HG02852 (cell line): ENCODE measurements at regions not wholly inside any gene's neighbourhood (a gene's known extent, or its start where the extent isn't known, plus 50 kb on each side); places are given as distances from the start of the nearest gene placed in this dataset.
"Not testable (repeated sequence)": the region's sequence is repeated elsewhere in the genome, so short reads cannot be mapped to it uniquely, and the experiment has no call there.

Source experiments
- ATAC-seq: cut with Tn5 transposase; IDR thresholded peaks from one replicate; pipeline ENCODE4 v1.9.1; 2021; ENCODE audit warnings: mild to moderate bottlenecking, moderate library complexity; ENCODE audit not compliant: unreplicated experiment

DNA sequence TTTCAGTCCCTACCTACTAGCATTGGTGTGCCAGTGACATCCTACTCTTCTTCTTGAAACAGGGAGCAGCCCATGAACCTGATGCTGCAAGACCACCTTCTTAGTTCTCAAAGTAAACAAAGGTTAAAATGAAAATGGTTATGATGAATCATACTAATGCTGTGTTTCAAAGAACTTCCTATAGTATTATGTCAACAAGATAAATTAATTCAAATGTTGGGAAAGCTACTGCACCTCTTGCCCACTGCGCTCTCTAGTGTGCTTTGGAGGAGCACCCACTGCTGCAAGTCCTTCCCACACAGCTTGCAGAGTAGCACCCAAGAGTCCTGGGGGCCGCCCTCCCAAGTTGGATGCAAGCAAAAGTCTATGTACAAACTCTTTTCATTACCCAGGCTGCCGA is 81.1 kb downstream of the CD200R1L start:
- ATAC-seq: no peak

DNA sequence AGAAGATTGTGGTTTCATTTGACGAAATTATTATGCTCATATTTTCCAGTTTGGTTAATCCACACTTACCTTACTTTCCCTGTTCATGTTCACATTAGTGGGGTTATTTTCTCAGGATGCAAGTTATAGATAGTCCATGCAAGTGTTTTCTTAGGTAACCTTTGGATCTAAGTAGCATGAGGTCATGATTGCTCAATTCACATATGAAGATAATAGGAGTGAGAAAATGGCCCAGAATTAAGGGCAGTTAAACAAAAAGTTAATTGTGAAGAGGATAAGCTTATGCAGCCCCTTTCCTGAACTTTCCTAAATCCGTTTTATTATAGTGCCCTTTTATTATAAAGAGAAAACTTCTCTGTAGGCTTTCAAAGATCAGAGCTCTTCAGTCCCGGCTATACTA is 83.4 kb downstream of the CD200R1L start:
- no peak for ATAC-seq

DNA sequence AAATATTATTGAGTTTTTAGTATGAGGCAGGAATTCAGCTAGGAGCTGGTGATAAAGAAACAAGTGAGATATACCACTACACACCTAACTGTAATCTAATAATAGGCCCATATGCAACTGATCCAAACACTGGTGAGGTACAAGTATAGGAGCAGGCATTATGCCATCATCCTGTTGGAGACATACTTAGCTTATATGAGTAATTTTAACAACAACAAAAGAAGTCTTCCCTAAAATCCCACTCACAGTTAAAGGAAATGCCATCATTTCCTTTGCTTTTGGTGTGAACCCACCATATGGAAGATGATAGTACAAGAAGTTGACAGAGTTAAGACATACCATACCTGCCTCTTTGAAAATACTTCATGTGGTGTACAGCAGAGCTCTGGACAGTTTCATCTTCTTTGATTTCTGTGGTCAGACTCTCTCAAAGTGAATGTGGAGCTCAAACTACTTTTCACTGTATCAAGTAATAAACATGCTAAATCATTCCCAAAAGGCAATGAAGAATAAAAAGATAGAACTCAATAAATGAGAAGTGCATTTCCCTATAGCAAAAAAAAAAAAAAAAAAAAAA is 85.5 kb downstream of the CD200R1L start:
- ATAC-seq: no peak

DNA sequence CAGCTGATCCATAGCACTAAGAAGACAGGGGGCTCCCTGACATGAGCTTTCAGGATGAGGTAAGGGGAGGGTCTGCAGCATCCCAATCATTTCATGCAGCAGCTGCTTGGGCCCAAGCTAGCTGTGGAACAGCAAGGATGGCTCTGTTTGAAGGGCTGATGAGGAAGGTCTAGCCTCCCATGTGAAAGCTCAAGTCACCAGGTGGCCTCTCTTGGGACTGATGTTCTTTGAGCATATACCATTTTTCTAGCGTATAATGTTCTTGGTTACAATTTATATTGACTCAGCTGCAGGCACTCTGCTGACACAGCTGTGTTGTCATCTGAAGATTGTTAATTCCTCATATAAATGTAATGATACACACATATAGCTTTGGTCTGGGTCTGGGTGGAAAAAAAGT is 87.0 kb downstream of the CD200R1L start:
- ATAC-seq: no peak

DNA sequence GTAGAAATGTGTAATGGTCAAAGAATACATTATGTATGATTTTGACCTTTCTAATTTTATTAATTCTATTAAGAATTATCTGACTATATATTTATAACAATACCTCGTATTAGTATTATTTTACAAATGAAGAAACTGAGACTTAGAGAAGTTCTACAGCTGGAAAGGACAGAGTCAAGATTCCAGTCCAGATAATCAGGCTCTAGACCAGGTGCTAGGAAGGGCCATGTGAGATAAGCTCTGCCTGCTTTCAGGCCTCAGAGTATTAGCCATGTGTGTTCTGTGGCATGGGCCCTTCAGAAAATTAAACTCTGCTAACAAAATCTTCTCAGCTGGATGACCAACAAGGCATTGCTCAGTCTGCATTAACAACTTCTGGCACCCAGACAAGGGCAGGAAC is 87.5 kb downstream of the CD200R1L start:
- ATAC-seq: no peak

DNA sequence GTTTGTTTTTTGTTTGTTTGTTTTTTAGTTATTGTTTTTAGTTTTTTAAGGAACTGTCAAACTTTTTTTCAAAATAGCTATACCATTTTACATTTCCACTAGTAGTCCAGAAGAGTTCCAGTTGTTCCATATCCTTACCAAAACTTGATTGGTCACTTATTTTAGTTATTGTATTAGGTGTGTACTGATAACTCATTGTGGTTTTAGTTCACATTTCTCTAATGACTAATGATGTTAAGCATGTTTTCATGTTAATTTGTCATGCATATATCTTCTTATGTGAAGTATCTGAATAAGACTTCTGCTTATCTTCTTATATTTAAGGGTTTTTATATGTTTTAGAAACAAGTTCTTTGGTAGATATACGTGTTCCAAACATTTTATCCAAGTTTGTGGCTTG is 89.5 kb downstream of the CD200R1L start:
- no peak for ATAC-seq

DNA sequence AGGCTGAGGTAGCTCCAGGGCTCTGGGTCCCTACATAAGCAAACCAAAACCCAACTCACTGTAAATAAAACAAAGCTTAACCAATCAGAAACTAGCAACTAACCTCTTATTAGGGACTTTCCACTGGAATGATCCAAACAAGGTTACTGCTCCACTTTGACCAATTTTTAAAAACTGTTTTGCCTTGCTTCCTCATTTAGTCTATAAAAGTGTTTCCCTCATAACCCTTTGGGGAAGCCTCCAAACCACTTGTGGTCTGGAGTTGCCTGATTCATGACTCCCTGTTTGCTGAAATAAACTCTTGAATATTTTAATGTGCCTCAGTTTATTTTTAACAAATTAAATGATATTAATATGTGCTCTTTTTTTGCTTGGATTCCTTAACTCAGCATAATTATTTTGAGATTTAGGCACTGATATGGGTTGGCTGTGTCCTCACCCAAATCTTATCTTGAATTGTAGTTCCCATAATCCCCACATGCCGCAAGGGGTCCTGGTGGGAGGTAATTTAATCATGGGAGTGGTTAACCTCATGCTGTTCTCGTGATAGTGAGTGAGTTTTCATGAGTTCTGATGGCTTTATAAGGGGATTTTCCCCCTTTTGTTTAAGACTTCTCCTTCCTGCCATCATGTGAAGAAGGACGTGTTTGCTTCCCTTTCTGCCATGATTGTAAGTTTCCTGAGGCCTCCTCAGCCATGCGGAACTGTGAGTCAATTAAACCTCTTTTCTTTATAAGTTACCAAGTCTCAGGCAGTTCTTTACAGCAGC is 90.6 kb downstream of the CD200R1L start:
- no peak for ATAC-seq

DNA sequence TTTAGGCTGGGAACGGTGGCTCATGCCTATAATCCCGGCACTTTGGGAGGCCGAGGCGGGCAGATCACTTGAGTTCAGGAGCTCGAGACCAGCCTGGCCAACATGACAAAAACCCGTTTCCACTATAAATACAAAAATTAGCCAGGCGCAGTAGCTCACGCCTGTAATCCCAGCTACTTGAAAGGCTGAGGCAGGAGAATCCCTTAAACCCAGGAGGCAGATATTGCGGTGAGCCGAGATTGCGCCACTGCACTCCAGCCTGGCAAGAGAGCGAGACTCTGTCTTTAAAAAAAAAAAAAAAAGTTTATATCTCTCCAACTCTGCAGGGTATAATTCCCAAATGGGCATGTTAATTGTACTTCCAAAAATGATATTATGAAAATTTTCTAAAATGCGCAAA is 91.6 kb downstream of the CD200R1L start:
- ATAC-seq: not testable (repeated sequence)

DNA sequence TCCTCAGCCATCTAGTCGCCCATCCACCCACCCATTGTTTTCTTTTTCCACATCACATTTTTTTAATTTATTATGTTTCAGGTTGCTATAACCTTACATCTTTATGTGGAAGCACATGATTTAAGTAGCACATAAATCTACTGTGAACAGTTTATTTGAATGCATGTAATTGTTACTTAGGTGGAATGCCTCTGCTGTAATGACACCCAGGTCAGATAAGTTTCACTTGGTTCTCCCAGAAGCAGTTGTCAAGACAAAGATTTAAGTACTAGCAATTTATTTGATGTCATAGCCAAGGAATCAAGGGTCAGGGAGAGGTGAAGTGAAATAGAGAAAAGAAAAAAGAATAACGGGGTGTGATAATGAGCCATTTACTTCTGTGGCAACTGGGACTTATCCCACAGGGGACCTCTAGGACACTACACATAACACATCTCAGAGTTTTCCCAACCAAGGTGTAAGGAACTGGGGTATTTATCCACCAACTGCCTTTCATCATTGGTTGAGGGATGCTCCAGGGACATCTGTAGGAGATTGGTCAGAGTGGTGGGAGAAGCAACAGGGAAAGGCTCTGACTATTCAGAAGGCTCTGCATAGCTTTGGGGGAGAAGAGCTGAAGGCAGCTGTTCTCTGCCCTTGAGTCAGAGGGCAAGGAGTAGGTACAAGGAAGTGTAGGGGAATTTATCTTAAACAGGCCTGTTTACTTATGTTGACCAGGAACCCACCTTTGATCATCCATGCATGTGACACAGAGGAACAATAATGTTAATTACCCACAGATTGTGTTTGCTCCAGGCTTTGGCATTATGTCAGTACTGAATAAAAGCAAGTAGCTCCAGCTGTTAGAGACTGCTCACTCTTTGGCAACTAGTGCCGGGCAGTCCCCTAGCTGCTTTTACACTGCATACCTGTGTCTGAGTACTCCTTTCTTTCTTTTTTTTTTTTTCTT is 94.8 kb downstream of the CD200R1L start:
- no peak for ATAC-seq

DNA sequence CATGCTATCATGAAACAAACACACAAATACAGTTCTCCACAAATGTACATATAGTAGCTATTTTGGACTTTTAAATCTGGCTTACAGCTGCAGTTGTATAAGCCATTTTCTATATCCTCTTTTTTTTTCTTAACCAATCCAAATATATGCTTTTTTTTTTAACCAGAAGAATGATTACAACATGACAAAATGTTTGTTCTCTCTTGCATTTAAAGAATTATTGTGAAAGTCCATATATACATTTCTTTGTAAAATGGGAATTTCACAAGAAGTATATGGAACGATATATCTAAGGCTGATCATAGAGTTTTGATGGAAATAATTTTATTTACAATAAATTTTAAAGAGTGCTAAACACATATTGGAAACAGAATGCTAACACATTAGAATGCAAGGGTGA is 95.6 kb downstream of the CD200R1L start:
- ATAC-seq: no peak

DNA sequence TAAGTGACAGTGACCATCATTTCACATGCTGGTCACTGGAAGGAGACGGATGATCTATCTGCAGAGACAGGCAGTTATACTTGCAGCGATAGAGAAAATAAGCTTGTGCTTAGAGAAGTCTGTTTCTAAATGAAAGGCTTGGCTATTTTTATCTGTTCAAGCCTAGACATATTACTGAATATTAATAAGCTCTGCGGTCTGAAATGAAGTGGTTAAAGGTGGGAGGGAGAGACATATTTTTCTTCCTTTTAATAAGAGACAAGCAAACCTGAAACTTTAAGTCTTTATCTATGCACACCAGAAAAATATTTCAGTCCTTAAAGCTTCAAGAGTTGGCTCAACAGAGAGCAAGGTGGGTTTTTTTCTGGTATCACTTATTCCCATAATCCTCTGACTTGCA is 99.0 kb downstream of the CD200R1L start:
- ATAC-seq: no peak

DNA sequence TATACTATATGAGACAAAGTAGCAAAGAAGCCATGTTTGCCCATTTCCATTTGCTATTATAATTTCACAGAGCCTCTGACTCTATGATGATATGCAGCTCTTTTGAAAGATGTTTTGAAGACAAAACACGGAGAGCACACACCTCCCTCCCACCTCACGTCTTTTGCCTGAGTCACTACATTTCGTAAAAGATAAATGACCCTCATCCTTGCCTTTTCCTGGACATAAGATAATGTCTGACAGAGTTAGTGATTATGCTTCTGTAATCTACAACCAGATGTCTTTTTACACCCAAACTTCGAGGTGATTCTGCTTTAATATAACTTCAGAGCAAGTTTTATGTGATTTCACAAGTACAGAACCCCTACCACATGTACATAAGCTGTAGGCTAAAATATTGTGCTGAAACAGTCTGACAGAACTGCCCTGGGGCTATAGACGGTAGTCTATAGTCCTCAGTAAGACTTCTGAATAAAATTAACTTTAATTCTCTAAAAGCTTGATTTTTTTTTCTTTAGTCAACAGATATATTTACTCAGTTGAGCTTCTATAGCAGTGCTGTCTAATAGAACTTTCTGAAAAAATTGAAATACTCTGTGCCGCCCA is 99.9 kb downstream of the CD200R1L start:
- ATAC-seq: no peak

DNA sequence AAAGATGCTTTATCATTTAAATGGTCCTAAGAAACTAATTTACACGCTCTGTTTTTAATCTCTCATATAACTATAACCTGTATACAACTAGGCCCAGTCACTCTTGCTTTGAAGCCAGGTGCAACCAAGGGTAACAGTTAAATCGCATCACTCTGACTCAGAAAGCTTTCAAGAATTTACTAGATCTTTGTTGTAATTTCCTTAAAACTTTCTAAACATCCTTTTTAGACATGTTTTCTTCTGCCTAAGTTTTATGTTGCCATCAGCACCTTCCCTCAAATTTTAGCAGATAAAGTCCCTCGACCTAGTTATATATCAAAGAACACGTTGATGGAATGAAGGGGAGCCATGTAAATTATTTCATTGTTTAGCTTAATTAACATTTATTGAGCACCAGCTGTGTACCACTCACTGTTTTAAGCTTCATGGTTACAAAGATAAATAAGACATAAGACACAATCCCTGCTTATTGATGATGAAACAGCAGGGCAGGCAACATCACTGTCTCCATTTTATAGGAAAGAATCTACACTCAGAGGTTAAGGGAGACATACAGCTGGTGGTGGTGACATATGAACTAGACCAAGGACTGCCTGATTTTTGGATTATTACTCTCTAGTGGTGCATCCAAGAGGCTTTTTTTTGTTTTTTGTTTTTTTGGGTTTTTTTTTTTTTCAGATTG is 101.0 kb downstream of the CD200R1L start:
- ATAC-seq: peak; percentile 65

DNA sequence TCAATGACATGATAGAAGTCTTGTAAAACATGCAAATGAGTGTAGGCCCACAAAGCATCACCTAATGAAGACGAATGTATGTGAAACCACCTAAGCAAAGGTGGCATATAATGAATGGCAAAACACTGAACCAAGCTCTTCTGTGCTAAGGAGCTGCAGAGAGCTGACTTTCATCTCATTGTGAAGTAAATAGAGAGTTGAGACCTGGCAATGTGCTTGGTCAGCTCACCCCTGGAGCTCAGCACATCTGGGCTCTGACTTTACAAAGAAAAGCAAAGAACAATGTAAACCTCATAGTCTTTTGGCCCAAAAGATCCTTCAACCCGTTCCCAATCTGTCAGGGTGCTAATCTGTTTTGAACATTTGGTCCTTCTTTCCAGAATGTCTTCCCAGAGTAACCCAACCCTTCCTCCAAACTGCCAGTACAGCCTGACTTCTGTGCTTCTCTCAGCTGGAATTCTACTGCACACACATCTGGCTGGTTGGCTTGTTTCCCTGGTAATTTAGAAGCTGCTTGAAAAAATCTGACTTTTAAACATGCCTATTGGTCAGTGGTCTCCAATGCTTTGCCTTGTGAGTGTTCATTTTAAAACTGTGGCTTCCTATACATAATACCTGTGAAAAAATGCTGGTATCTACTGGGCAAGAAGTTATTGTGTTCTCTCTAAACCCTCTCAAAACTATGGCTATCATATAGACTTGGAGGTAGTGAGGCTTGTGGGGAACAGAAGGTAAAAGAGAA is 101.7 kb downstream of the CD200R1L start:
- peak; percentile 7 for ATAC-seq

DNA sequence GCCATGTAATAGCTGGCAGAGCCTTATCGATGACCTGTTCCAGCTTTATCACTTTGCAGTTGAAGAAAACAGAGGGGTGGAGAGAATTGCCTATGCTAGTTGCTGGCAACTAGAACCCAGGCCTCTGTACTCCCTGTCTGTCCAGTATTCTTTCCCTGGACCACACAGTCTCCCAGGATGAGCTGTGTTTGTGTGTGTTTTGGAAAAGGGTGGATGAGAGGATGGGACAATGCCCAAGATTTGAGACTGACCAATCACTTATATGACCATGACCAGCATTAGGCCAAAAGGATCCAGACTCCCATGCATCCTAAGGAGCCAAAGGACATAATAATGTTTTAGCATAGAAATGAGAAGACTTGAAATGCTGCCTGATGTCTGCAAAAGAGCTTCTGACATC is 102.6 kb downstream of the CD200R1L start:
- ATAC-seq: no peak

DNA sequence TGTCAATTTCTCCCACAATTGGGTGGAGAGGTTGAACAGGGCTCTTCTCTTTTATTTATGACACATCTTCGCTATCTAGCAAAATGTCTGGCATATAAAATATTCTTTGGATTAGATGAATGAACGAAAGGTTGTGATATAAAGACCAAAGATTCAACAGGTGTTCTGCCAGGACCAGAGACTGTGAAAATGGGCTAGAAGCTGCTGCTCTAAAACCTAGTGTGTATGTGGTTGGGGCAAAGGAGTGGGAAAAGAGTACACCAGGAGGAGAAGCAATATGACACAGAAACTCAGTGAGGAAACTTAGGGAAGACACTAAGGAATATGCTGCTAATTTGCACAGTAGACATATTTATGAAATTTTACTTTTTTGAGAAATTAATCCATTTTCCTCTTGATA is 102.0 kb upstream of the CCDC80 start:
- ATAC-seq: no peak

DNA sequence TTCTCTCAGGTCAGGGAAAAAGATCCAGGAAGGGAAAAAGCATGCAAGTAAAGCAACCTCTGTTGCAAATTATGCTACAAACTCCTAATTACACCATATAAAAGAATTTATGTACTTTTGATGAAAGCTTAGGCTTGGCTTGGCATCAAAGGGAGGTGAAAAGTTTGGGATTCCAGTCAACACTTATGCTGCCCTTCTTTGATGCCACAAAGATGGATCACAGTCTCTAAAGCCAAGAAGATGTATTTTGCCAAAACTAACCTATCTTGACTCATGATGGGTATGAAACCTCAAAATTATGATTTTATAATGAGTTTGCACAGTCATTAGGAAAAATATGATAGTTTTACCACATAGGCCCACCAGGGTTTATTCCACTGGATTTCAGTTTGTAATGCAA is 101.0 kb upstream of the CCDC80 start:
- no peak for ATAC-seq

DNA sequence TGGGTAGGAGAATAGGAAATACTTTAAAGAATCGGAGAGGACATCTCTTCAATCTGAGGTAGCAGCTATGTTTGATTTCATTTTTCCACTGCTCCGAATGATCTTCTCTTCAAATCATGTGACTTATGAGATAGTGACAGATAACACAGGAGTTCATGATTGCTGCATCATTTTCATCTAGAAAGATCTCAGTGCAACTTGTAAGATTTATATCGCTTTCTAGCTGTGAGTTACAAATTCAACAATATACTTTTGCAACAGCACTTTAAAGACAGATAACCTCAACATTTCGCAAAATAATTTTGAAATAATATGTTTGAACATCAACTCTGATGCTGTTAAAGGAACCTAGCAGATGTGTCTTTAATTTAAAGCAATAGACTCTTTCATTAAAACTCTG is 99.9 kb upstream of the CCDC80 start:
- no peak for ATAC-seq

DNA sequence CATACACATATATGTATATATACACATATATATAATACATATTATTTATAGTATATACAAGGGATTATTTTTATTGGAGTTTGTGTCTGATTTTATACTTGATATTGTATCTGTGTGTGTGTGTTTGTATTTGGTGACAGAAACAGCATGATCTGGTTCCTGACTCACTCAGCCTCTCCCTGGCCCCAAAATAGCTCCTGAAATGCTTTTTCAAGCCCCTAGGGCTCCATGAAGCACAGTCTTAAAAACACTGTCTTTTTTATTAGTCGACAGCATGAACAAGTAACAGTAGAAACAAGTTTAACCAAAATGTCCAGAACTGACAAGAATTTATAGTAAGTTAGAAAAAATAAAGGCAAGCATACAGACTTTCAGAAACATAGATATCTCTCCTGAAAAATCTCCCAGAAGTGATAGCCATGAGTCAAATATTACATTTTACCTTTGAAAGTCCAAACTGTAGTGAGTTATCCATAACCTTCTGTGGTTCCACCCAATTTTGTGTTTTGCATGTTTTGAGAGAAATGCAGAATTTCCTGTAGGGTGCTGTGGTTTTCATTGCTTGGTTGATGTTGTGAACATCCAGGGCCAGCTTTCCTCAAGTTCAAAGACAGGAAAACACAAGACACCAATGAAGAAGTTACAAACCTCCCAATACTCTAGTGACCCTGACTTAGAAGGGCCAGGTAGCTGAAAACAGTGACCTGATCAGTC is 98.5 kb upstream of the CCDC80 start:
- ATAC-seq: no peak
